ENCODE measurements at regions not wholly inside any gene's neighbourhood (a gene's known extent, or its start where the extent isn't known, plus 50 kb on each side); places are given as distances from the start of the nearest gene placed in this dataset.
A peak's percentile ranks its signal among the peaks of the same experiment; 100 is the strongest.
"Not testable (repeated sequence)": the region's sequence is repeated elsewhere in the genome, so short reads cannot be mapped to it uniquely, and the experiment has no call there.

DNA sequence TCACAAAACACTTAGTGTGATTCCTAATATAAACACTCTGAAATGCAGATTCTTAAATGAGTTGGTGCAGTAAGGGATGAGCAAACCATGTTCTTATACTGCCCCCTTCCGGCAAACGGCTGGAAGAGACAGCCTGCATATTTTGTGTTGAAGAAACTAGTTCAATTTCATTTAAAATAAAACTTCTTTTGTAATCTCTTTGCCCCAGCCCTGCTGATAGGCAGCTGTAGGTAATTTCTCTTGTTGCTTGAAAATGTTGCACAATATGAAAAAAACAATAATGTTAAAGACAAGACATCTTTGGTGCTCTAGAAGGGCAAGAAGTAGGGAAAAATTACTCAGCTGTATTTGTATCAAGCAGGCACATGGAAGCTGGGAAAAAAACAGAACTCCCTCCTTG is 89.7 kb upstream of the CCNG1 start:
- Histone ChIP-seq H3K27ac (no peak overlapping the region), H3K4me3 (no peak overlapping the region), H3K27me3 (no peaks in the 10 kb centered on the region), H3K36me3 (no peaks in the 10 kb centered on the region), H3K9me3 (no peaks in the 10 kb centered on the region), H3K4me1 (peaks cover 0 to 9% of the 10 kb centered on the region in 2 donors)
- DNase-seq: peak in 2 of 4 donors; percentile 58 to 79
- ATAC-seq: peak; percentile 78
- TF ChIP-seq, protein P1, sequence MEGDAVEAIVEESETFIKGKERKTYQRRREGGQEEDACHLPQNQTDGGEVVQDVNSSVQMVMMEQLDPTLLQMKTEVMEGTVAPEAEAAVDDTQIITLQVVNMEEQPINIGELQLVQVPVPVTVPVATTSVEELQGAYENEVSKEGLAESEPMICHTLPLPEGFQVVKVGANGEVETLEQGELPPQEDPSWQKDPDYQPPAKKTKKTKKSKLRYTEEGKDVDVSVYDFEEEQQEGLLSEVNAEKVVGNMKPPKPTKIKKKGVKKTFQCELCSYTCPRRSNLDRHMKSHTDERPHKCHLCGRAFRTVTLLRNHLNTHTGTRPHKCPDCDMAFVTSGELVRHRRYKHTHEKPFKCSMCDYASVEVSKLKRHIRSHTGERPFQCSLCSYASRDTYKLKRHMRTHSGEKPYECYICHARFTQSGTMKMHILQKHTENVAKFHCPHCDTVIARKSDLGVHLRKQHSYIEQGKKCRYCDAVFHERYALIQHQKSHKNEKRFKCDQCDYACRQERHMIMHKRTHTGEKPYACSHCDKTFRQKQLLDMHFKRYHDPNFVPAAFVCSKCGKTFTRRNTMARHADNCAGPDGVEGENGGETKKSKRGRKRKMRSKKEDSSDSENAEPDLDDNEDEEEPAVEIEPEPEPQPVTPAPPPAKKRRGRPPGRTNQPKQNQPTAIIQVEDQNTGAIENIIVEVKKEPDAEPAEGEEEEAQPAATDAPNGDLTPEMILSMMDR (IDR thresholded peaks at IDR 0.05): peak; percentile 72 to 73
- intact Hi-C loops (cut with DNase I): no loop called here

DNA sequence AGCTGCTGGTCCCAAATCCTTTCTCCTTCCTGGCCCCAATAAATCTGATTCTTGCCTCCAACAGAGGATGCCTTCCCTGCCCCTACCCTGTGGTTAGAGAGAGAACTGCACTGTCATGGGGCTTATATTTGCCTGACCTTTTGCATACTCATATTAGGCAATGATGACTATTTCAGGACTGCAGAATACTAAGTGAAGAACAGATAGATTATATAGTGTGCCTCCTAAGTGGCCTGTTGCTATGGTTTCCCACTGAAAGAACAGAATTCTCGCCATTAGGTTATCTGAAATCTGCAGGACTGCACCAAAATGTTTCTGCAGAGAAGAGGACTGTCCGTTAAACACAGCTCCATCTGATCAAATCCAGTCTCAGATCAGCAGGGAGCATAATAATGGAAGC is 87.3 kb upstream of the CCNG1 start:
- no peak overlapping the region for H3K4me3 ChIP-seq
- intact Hi-C loops (cut with DNase I): no loop called here
- no peaks in the 10 kb centered on the region for H3K27me3 ChIP-seq
- TF ChIP-seq, protein P1 (IDR thresholded peaks at IDR 0.05): no peak
- no peak overlapping the region for H3K27ac ChIP-seq
- H3K36me3 ChIP-seq: no peaks in the 10 kb centered on the region
- DNase-seq (no peak), ATAC-seq (no peak)
- H3K9me3 ChIP-seq: no peaks in the 10 kb centered on the region
- peaks cover 0 to 9% of the 10 kb centered on the region in 2 donors for H3K4me1 ChIP-seq

DNA sequence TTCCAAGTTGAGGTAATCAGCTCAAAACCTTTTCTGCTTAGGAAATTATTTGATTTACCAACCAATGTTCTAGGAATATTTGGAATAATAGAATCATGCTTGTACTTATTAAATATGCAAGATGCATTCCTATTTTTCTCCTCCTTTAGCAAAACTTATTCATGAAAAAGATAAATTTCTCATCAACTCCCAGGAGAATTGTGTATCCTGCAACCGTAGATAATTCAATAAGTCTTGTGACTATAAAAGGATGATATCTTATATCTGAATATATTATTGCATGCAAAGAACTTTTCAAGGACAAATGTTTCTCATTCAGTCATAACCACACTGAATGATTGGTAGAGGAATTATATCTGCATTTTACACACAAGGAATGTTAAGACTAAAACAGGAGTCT is 84.9 kb upstream of the CCNG1 start:
- H3K9me3 ChIP-seq: no peaks in the 10 kb centered on the region
- H3K4me3 ChIP-seq: no peak overlapping the region
- TF ChIP-seq, protein P1 (IDR thresholded peaks at IDR 0.05): no peak
- H3K36me3 ChIP-seq: no peaks in the 10 kb centered on the region
- H3K27me3 ChIP-seq: no peaks in the 10 kb centered on the region
- intact Hi-C loops (cut with DNase I): no loop called here
- ATAC-seq (no peak), DNase-seq (no peak)
- peaks cover 0 to 9% of the 10 kb centered on the region in 2 donors for H3K4me1 ChIP-seq
- H3K27ac ChIP-seq: no peak overlapping the region

DNA sequence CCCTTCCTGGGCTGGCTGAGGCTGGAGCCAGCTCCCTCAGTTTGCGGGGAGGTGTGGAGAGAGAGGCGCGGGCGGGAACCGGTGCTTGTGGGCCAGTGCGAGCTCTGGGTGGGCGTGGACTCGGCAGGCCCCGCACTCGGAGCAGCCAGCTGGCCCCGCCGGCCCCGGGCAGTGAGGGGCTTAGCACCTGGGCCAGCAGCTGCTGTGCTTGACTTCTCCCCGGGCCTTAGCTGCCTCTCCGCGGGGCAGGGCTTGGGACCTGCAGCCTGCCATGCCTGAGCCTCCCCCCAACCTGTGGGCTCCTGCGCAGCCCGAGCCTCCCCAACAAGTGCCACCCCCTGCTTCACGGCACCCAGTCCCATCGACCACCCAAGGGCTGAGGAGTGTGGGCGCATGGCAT is 81.6 kb upstream of the CCNG1 start:
- DNase-seq: peak in 1 of 4 donors; percentile 65
- H3K27ac ChIP-seq; H3K27me3 ChIP-seq; intact Hi-C loops (cut with DNase I); H3K9me3 ChIP-seq; H3K36me3 ChIP-seq; ATAC-seq; H3K4me3 ChIP-seq; H3K4me1 ChIP-seq: not testable (repeated sequence)

DNA sequence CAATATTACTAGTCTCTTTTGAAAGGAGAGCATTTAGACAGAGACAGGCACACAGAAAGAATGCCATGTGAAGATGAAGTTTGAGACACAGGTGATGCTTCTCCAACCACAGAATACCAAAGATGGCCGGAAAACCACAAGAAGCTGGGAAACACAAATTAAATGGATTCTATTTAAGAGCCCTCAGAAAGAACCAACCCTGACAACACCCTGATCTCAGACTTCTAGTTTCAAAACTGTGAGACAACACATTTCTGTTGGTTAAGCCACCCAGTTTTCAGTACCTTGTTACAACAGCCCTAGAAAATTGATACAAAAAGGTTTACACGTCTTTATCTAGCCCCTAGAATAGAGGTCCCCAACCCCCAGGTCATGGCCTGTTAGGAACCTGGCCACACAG is 79.8 kb upstream of the CCNG1 start:
- Histone ChIP-seq H3K27me3 (no peaks in the 10 kb centered on the region), H3K4me1 (no peaks in the 10 kb centered on the region), H3K27ac (no peak overlapping the region), H3K36me3 (no peaks in the 10 kb centered on the region), H3K4me3 (no peak overlapping the region), H3K9me3 (no peaks in the 10 kb centered on the region)
- intact Hi-C loops (cut with DNase I): no loop called here
- DNase-seq (no peak), ATAC-seq (no peak)
- TF ChIP-seq, protein P1 (IDR thresholded peaks at IDR 0.05): no peak

DNA sequence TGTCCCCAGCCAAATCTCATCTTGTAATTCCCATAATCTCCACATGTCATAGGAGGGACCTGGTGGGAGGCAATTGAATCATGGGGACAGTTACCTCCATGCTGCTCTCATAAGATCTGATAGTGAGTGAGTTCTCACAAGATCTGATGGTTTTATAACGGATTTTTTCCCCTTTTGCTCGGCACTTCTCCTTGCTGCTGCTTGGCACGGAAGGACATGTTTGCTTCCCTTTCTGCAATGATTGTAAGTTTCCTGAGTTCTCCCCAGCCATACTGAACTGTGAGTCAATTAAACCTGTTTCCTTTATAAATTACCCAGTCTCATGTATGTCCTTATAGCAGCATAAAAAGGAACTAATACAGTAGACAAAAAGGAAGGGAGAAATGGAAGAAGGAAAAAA is 76.7 kb upstream of the CCNG1 start:
- no peaks in the 10 kb centered on the region for H3K36me3 ChIP-seq
- DNase-seq (no peak), ATAC-seq (no peak)
- TF ChIP-seq, protein P1 (IDR thresholded peaks at IDR 0.05): no peak
- no peaks in the 10 kb centered on the region for H3K4me1 ChIP-seq
- H3K9me3 ChIP-seq: peaks cover 0 to 6% of the 10 kb centered on the region in 2 donors
- no peak overlapping the region for H3K27ac ChIP-seq
- intact Hi-C loops (cut with DNase I): no loop called here
- no peaks in the 10 kb centered on the region for H3K27me3 ChIP-seq
- H3K4me3 ChIP-seq: no peak overlapping the region

All from left lung (tissue), 4 donors.